GM19395 (cell line): ENCODE measurements at regions not wholly inside any gene's neighbourhood (a gene's known extent, or its start where the extent isn't known, plus 50 kb on each side); places are given as distances from the start of the nearest gene placed in this dataset.
"Not testable (repeated sequence)": the region's sequence is repeated elsewhere in the genome, so short reads cannot be mapped to it uniquely, and the experiment has no call there.

Experiments used
- ATAC-seq: cut with Tn5 transposase; IDR thresholded peaks from one replicate; pipeline ENCODE4 v1.9.1; 2021; ENCODE audit warnings: mild to moderate bottlenecking, moderate library complexity; ENCODE audit not compliant: unreplicated experiment

DNA sequence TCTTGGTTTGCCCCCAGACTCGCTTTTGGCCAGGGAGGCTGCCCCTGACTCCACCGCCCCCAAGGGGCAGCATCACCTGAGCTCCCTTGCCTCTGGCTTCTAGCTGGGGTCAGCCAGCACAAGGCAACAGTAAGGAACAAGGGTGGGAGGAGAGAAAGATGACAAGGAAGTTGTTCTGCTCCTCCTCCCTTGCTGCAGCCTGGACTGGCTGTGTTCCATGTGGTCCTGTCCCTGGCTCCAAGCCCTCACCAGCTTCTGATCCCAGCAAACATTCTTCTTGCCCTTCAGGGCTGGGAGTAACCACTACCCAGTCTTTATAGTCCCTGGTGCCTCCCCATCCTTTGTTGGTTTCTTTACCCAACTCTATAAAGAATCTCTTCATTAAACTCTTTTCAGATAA lies 100.3 kb upstream of the SPIN1 start:
- no peak for ATAC-seq

DNA sequence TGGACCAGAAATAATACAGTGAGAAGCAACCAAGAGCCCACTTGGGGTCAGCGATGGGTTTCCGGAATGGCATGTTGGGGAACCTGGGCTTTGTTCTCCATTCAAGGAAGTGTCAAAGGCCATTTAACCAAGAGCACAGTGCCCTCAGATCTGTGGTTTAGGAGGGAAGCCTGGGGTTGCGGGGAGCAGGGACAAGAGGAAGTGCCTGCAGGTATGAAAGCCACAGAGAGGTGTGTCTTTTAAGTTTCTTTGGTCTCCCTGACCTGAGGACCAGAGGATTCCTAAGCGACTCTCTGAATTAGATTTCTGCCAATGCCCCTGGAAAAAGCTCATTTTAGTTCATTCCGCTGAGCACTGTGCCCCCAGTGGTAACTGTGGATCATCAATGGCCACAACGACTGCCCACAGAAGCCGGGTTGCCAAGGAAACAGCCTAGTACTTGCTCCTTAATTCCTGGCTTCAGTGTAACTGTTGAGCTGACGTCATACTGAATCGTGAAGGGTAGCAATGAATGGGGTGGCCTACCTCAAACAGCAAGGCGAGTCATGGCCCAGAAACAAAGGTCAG lies 107.3 kb upstream of the SPIN1 start:
- no peak for ATAC-seq

DNA sequence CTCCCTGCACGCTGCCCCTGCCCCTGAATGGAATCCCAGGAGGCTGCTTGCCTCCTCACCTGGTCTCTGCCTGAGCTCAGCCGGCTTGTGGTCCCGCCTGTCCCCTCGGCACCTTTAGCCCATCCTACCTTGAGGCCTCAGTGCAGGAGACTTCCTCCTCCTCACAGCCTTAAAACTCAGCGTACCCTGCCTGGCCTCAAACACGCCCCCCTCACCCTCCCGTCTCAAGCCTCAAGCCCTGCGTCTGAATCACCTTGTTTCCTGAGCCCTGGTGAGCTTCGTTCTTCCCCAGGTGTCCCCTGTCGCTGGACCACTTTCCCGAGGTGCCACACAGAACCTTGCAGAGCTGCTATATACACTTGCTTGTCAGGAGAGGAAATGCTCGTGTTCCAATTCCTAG lies 110.2 kb upstream of the SPIN1 start:
- ATAC-seq = no peak

DNA sequence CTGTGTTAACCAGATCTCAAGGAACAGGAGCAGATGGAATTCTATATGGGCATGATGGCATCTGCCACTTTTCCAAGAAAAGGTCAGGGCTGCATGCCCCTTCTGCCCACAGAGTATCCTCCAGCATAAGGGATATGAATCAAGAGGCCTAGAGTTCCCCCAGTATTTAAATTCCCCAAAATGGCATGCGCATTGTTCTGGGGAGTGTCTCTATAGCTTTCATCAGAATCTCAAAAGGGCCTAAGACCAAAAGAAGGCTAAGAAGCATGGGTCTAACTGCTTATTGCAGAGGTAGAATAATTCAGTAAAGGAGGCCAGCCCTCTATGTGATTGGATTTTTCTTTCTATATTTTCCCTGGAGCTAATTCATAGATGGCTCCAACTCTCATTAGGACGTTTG lies 114.2 kb upstream of the SPIN1 start:
- ATAC-seq = no peak

DNA sequence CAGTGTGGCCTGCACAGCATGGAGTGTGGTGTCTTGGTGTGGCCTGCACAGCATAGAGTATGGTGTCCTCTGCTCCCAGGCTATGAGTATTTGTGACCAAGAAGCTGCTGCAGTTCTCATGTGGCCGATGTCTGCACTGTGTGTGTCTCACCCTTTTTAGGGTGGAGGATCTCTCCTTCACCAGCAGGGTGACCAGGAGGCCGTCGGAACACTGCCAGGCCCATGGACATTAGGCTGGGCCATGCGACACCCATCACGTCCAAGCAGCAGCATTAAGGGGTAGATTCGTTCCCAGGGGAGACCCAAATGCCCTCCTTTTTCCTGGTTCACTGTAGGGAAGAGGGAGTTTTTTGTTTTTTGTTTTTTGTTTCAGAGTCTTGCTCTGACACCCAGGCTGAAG lies 115.3 kb upstream of the SPIN1 start:
- ATAC-seq = no peak

DNA sequence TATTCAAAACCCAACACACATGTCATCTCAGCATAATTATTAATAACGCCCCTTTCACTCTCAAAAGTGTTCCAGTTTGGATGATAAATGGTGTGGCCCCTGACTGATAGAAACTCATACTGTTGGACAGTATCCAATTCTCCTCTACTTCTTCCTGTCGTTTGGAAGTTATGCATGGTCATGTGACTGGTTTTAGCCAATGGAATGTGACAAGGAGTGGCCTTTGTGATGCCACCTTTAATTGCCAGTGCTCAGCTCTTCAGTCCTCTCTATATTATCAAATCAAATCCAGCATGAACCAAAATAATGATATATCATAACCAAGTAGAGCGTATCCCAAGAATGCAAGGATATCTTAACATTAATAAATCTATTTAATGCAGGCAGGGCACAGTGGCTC lies 117.8 kb upstream of the SPIN1 start:
- ATAC-seq = no peak

DNA sequence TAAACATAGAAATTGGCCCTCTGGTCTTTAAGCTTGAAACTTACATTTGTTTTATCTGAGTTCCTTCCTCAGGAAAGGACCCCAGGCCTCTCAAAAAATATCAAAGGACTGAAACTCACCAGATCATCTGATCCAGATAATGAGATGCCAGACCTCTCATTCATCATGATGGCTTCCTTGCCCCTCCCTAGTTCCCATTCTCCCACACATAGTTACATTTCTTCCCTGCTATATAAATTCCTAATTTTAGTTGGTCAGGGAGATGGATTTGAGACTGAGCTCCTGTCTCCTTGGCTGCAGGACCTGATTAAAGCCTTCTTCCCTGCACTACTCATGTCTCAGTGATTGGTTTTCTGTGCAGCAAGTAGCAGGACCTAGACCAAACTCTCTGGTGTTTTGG lies 119.4 kb upstream of the SPIN1 start:
- no peak for ATAC-seq

DNA sequence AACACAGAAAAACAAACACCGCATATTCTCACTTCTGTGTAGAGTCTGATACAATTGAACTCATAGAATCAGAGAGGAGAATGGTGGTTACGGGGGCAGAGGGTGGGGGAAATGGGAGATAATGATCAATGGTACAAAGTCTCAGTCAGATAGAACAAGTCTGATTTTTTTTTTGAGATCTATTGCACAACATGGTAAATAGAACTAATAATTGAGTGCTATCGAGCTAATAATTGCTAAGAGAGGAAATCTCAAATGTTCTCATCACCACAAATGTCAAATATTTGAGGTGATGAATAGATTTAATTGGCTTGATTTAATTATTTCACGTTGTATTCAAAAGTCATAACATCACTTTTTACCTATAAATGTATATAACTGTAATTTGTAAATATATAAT lies 121.0 kb upstream of the SPIN1 start:
- no peak for ATAC-seq

DNA sequence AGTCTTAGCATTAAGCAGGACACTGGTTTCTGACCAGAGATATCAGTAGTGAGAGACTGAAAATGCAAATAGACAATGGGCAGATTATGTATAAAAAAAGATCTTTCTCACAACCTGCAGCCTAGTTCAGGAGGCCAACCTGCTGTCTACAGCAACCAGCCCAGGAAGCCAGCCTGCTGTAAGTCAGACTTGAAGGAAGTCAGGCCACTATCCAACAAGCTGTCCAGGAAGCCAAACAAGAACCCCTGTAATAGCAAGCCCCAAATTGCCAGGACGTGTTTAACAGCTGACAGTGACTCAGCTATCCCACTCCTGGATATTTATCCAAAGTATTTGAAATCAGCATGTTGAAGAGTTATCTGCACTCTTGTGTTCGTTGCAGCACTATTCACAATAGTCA lies 121.8 kb upstream of the SPIN1 start:
- no peak for ATAC-seq

DNA sequence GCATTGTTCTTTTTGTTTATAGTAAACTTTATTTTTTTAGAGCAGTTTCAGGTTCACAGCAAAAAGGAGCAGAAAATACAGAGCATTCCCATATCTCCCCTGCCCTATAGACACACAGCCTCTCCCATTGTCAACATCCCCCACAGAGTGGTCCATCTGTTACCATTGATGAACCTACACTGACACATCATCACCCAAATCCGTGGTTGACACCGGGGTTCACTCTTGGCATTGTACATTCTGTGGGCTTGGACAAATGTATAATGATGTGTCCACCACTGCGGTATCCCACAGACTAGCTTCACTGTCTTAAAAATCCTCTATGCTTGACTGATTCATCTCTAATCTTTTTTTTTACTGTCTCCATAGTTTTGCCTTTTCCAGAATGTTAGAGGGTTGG lies 120.7 kb upstream of the SPATA31C2 start:
- no peak for ATAC-seq

DNA sequence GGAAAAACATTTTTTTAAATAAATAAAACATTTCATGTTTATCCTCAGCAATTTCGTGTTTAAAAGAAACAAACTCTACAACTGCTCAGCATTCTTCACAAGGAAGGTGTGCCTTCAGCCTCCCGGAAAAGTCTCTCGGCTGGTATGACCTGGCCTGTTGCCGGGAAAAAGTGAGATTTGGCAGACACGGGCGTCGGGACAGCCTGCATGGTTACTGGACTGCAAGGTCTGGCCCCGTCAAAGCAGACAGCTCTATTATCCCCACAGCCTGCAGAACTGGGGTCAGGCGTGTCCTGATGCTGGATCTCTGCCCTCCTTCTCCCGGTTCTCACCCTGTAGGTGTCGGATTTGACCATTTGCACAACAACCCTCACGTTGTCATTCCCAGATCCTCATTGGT lies 120.3 kb upstream of the SPATA31C2 start:
- ATAC-seq = no peak

DNA sequence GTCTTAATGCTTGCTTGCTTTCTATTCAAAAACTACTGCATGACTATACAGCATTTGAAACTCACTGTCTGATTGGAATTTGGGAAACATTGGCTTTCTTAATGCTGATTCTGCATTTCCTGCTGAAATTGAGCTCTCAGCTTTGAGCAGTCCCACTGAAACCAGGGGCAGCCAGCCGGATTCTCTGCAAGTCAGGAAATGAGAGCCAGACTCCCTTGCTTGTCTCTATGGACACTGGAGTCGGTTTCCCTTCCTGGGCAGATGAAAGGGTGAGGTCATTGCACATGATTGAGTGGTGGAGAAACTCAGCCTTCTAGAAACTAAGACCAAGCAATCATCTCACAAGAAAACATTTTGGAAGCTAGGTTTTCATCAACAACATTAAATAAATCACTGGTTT lies 119.7 kb upstream of the SPATA31C2 start:
- ATAC-seq = no peak

DNA sequence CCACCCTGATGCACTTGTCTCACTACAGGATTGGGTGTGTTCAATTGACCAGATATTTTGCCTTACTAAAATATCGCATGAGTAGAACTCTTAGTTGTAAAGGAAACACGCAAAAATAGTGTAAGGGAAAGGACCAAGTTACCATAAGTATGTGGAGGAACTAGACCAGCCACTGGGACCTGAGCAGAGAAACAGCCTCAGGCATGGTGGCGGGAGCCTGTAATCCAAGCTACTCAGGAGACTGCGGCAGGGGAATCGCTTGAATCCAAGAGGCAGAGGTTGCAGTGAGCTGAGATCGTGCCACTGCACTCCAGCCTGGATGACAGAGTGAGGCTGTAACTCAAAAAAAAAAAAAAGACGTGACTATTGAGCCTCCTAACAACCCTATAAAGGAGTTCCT lies 117.9 kb upstream of the SPATA31C2 start:
- no peak for ATAC-seq

DNA sequence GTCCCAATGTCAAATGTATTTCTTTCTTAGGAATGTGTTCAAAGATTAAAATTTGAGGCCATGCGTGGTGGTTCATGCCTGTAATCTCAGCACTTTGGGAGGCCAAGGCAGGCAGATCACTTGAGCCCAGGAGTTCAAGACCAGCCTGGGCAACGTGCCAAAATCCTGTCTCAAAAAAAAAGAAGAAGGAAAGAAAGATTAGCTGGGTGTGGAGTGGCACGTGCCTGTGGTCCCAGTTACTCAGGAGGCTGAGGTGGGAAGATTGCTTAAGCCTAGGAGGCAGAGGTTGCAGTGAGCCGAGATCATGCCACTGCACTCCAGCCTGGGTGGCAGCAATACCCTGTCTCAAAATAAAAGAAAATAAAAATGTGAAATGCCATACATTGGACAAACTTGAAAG lies 117.5 kb upstream of the SPATA31C2 start:
- not testable (repeated sequence) for ATAC-seq

DNA sequence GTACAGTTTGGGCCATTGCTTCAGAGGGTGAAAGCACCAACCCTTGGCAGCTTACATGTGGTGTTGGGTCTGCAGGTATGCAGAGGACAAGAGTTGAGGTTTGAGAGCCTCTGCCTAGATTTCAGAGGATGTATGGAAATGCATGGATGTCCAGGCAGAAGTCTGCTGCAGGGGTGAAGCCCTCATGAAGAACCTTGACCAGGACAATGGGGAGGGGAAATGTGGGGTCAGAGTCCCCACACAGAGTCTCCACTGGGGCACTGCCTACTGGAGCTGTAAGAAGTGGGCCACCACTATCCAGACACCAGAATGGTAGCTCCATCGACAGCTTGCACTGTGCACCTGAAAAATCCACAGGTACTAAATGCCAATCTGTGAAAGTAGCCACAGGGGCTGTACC lies 113.6 kb upstream of the SPATA31C2 start:
- ATAC-seq = no peak

DNA sequence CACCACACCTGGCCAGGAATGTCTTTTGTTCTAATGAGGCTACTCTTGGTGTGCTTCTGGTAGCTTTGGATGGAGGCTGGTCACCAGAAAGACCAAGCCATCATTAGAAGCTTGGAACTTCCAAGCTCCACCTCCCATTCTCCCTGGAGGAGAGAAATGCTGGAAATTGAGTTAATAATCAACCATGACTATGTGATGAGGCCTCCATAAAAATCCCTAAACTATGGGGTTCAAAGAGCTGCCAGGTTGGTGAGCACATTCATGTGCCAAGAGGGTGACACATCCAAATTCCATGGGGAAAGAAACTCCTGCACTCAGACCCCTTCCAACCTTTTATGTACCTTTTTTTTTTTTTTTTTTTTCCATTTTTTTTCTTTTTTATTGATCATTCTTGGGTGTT lies 105.5 kb upstream of the SPATA31C2 start:
- no peak for ATAC-seq

DNA sequence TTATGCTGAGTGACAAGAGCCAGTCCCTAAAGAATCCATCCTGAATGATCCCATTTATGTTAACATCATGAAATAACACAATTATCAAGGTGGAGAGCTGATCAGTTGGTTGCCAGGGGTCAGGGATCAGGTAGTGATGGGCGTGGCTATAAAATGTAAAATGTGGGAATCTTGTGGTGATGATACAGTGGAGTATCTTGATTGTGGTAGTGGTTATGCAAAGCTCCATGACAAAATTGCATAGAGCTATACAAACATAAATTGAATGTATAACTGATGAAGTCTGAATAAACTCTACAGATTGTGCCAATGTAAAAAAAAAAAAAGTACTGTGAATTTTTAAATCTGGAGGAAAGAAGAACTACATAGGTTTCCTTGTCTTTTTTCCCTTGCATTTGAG lies 104.6 kb upstream of the SPATA31C2 start:
- ATAC-seq = no peak

DNA sequence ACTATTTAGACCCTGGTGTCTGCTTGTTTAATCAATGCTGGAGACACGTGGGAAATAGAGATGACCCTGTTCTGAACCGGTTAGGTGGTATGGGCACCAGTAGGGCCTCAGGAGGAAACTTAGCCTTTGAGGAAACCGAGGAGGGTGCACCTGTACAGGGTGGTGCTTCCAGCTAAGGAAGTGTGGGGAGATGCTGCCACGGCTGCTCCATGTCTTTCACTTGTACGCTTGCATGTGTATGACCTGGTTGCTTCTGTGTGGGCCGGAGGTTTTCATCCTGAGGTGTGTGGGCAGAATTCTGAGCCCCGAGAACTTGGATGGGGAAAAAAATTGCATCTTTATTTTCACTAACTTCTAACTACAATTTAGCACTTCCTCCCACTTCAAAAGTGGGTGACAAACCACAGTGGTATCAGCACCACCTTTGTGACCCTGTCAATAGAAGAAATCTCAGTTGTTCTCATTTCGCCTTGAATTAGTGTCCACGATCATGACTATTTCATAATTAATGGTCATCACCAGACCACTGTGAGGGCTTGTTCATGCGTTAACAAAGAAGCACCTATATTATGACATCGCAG lies 99.8 kb upstream of the SPATA31C2 start:
- no peak for ATAC-seq

DNA sequence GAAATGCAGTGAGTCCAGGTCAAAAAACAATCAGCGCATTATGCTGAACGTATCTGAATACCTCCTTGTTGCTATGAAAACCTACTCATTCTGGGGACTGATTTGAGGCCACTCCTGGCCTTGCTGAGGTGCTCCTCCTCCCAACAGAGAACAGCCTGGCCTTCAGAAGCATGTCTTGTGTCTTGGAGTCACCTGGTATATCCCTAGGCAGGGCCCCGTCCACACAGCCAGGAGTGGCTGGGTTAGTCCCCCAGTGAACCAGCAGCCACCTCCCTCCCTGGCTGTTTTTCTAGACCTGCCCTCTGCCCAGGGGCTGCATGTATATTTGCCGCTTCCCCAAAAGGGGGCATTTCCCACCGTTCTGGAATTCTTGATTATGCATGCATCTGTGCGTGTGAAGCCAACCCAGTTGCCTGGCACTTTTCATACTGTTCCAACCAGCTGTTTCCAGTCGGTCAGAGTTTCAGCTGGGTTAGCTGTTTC lies 99.2 kb upstream of the SPATA31C2 start:
- no peak for ATAC-seq

DNA sequence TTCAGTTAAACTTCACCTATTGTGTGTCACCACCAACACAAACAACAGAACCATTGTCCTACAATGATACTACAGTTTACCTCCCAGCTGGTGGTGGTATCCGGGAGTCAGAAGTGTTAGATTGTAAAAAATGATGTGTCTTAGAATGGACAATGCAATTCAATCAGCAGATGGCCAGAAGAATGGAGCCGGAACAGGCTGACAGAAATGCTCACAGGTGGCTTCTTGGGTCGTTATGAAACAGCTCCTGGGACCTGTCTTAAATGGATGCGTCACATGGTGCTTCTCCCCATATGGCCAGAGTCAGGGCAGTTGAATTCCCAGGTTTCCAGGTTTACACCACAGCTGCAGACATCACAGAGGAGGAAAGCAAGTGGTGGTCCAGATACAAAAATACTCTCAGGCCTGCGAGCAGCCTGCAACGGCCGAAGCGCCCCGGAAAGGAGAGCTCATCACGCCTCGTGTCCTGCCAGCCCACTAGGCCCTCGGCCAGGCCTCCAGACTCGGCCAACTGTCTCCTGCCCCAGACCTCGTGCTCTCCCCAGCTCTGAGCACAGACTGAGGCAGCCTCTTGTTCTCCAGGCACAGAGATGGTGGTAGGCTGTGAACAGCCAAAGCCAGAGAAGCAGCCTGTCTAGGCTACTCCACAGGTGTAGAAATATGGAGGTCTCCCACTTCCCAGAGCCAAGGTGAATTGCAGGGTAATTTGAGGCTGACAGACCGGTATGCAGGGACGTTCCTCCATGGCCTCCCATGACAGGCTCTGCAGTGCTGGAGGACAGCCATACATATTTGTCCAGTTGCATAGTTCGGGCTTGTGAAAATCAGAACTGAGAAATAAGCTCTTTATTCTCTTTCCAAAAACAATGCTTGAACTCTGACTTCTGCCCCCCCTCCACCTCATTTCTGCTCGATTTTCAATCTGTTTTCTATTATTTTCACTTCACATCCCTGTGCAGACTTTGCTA lies 98.5 kb upstream of the SPATA31C2 start:
- no peak for ATAC-seq

DNA sequence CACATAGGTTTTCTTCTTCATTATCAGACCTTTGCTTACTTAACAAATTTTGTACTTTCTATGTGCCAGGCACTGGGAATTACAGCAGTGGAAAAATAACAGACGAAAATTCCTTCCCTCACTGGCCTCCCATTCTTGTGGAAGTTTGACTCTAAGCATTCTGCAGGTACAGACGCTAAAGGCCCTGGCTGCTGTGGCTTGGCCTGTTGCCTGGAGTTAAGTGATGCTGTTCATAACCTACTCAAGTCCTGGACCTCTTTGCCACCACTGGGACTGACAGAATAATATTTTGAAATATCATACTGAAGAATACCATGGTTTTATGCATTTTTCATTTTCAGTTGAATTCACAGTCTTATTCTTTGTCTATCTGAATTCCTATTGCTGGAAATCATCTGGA lies 97.3 kb upstream of the SPATA31C2 start:
- ATAC-seq = no peak

DNA sequence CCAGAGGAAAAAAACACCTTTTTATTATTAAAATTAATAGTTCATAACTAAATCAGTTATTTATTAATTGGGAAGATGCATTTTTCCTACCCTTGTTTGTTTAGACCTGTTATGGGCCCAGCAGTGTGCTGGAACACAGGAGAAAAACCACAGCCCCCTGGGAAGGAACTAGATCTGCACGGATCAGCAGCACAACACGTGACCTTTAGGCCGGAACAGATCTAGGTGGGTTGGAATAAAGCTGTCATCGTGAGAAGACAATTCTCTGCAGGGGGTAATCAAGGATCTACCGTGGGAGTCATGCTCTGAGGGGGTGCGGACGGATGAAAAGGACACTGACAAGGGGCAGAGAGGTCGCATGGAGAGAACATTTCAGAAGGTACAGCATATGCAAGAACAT lies 95.8 kb upstream of the SPATA31C2 start:
- no peak for ATAC-seq
